22Rv1 (cell line): ENCODE measurements at regions not wholly inside any gene's neighbourhood (a gene's known extent, or its start where the extent isn't known, plus 50 kb on each side); places are given as distances from the start of the nearest gene placed in this dataset.

ENCODE experiments used
- H3K27ac ChIP-seq: fragments of 450-650 bp; 2 replicates; pipeline ENCODE4 v1.5.1; 2017
- CTCF ChIP-seq: fragments of 450-650 bp; IDR thresholded peaks from 2 replicates; pipeline ENCODE4 v1.5.1; 2017; ENCODE audit warnings: mild to moderate bottlenecking
- ZFX ChIP-seq: fragments of 450-650 bp; IDR thresholded peaks from 2 replicates; pipeline ENCODE4 v1.6.1; 2017; ENCODE audit warnings: antibody characterized with exemption, borderline replicate concordance

GRCh38 chr12:123038966-123039365 lies 58.5 kb downstream of the ARL6IP4 start:
- no peak overlapping the region for H3K27ac ChIP-seq
- TF ChIP-seq CTCF (no peak), ZFX (no peak)

- H3K27ac ChIP-seq, result no peak overlapping the region
- TF ChIP-seq ZFX (no peak), CTCF (no peak)
These were observed 58.0 kb downstream of the ARL6IP4 start for GRCh38 chr12:123038486-123038885.

- H3K27ac ChIP-seq, result no peak overlapping the region
These were observed 57.3 kb downstream of the ARL6IP4 start for GRCh38 chr12:123037791-123038190.

GRCh38 chr12:123036466-123037285 lies 56.2 kb downstream of the ARL6IP4 start:
- TF ChIP-seq CTCF, result no peak
- TF ChIP-seq ZFX, result no peak
- H3K27ac ChIP-seq, result no peak overlapping the region

More at GRCh38 chr12:123037791-123038190, 57.3 kb downstream of the ARL6IP4 start:
- TF ChIP-seq ZFX (no peak), CTCF (no peak)

- no peak for TF ChIP-seq CTCF
- TF ChIP-seq ZFX, result no peak
- no peak overlapping the region for H3K27ac ChIP-seq
These were observed 55.4 kb downstream of the ARL6IP4 start for GRCh38 chr12:123035841-123036240.

GRCh38 chr12:123034865-123035264 lies 54.4 kb downstream of the ARL6IP4 start:
- TF ChIP-seq CTCF, result no peak
- no peak for TF ChIP-seq ZFX

GRCh38 chr12:123034022-123034541 lies 53.6 kb downstream of the ARL6IP4 start:
- TF ChIP-seq CTCF (no peak), ZFX (no peak)
- no peak overlapping the region for H3K27ac ChIP-seq

More at GRCh38 chr12:123034865-123035264, 54.4 kb downstream of the ARL6IP4 start:
- no peak overlapping the region for H3K27ac ChIP-seq
